Stimulated activated naive CD8-positive, alpha-beta T cell treated with anti-CD3 and anti-CD28 coated beads, Interleukin-15, amount 100 ng/mL, for 72 hours (primary cell): ENCODE measurements at regions not wholly inside any gene's neighbourhood (a gene's known extent, or its start where the extent isn't known, plus 50 kb on each side); places are given as distances from the start of the nearest gene placed in this dataset.
"Not testable (repeated sequence)": the region's sequence is repeated elsewhere in the genome, so short reads cannot be mapped to it uniquely, and the experiment has no call there.

Experiments
- ATAC-seq: fragments of 150-1000 bp; cut with Tn5 transposase; 2 replicates; pipeline ENCODE4 v1.10.0; 2021; ENCODE audit warnings: mild to moderate bottlenecking, moderate library complexity
- DNase-seq, 2 donors: peaks; one replicate each; pipeline ENCODE4 v3.0.0; 2021 to 2022
- H3K27ac Mint-ChIP-seq, 2 donors: one replicate each; pipeline ENCODE4 v1.8.0; 2022; ENCODE audit warnings: mild to moderate bottlenecking in 2 of 2, mixed read lengths in 2 of 2, moderate library complexity in 2 of 2
- H3K27me3 Mint-ChIP-seq: one replicate; pipeline ENCODE4 v1.8.0; 2022; ENCODE audit warnings: mixed read lengths
- H3K4me1 Mint-ChIP-seq: one replicate; pipeline ENCODE4 v1.8.0; 2022; ENCODE audit warnings: mild to moderate bottlenecking, mixed read lengths
- H3K4me3 Mint-ChIP-seq, 2 donors: one replicate each; pipeline ENCODE4 v1.8.0; 2022; ENCODE audit warnings: mild to moderate bottlenecking in 2 of 2, mixed read lengths in 2 of 2, moderate library complexity in 1 of 2
- H3K9me3 Mint-ChIP-seq, 2 donors: one replicate each; pipeline ENCODE4 v1.8.0; 2022; ENCODE audit warnings: mixed read lengths in 2 of 2

DNA sequence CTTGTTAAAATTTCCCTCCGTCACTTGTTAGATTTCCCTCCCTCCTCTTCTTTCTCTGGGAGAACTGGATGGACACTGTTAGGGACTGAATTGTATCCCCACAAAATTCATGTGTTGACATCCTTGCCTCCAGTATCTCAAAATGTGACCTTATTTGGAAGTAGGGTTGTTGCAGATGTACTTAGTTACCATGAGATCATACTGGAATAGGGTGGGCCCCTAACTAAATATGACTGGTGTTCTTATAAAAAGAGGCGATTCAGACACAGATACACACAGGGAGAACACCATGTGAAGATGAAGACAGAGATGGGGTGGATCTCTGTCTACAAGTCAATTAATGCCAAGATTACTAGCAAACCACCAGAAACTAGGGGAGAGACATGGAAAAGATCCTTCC is 139.5 kb downstream of the ALDH8A1 start:
- Mint-ChIP-seq H3K27ac (no peak overlapping the region), H3K4me1 (no peaks in the 10 kb centered on the region), H3K4me3 (no peak overlapping the region), H3K27me3 (peaks cover 12% of the 10 kb centered on the region), H3K9me3 (no peaks in the 10 kb centered on the region)
- DNase-seq (no peak), ATAC-seq (no peak)

DNA sequence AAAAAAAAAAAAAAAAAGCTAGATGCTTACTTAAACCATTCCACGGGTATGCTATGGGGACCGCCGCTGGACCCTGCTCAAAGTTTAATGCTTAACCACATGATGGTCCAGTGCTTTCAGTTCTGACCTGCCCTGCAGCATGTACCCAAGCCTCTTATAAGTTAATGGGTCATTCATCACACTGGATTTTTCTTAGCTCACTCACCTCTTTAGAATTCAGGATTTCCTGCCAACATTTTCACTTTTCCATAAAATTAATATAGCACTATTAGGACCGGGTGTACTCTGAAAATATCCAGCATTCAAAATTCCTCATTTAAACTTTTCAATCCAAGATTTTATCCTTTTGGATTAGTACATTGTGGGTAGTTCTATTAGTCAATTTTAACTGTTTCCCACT is 140.8 kb downstream of the ALDH8A1 start:
- DNase-seq, result no peak
- no peak for ATAC-seq
- no peaks in the 10 kb centered on the region for H3K4me1 Mint-ChIP-seq
- H3K27ac Mint-ChIP-seq, result no peak overlapping the region
- H3K27me3 Mint-ChIP-seq, result peaks cover 12% of the 10 kb centered on the region
- H3K4me3 Mint-ChIP-seq, result no peak overlapping the region
- no peaks in the 10 kb centered on the region for H3K9me3 Mint-ChIP-seq

DNA sequence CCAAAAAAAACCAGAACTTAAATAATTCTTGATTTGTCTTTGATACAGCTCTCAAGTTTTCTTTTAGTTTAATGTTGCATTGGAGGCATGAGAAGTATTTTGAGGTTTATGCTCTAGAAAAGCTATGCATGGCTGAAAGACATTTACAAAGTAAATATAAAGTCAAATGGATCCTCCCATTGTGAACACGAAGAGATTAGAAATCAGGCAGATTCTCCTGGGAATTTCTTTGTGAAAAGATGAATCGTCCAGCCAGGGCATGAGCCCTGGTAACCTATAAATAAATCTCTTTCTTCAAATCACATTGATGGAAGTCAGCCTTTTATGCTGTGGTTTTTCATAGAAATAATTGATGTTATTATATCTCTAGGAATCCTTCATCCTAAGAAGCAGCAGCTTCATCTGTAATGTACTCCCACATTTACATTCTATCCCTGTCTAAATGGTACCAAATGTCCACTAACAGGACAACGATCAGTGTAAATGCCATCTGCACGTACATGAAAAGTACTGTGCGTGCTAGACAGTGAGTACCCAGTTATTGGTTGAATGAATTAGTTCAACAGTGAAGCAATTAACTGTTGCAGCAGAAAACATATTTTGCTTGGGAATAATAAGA is 143.6 kb downstream of the ALDH8A1 start:
- DNase-seq, result no peak

DNA sequence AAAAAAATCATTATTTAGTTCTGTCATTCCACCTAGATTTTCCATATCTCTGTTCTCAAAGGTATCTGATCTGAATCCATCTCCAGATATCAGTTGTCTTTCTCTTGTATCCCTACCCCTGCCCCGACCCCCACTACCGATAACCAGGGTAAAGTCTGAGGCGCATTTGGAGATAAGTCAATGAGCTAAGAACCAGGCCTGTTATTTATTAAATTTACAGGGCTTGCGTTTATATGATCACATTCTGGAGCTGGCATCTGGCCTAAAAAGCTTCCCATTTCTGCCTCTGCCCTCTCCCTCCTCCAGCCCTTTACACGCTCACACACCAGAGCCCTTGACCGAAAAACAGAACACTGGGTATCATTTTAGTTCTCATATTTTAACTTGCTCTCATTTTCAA is 144.7 kb downstream of the ALDH8A1 start:
- no peak for DNase-seq
- no peak overlapping the region for H3K4me3 Mint-ChIP-seq

More for the DNA sequence above, 143.6 kb downstream of the ALDH8A1 start:
- Mint-ChIP-seq H3K27ac (no peak overlapping the region), H3K4me3 (no peak overlapping the region), H3K27me3 (peaks cover 12% of the 10 kb centered on the region), H3K4me1 (no peaks in the 10 kb centered on the region), H3K9me3 (no peaks in the 10 kb centered on the region)
- no peak for ATAC-seq

DNA sequence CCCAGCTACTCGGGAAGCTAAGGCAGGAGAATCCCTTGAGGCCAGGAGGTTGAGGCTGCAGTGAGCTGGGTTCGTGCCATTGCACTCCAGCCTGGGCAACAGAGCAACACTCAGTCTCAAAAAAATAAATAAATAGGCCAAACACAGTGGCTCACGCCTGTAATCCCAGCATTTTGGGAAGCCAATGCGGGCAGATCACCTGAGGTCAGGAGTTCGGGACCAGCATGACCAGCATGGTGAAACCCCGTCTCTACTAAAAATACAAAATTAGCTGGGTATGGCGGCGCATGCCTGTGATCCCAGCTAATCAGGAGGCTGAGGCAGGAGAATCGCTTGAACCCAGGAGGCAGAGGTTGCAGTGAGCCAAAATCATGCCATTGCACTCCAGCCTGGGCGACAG is 145.6 kb downstream of the ALDH8A1 start:
- not testable (repeated sequence) for H3K9me3 Mint-ChIP-seq, H3K4me1 Mint-ChIP-seq, H3K4me3 Mint-ChIP-seq, H3K27ac Mint-ChIP-seq, ATAC-seq, DNase-seq
- peaks cover 12% of the 10 kb centered on the region for H3K27me3 Mint-ChIP-seq

More for the DNA sequence above, 144.7 kb downstream of the ALDH8A1 start:
- H3K27me3 Mint-ChIP-seq, result peaks cover 12% of the 10 kb centered on the region
- no peaks in the 10 kb centered on the region for H3K4me1 Mint-ChIP-seq
- H3K27ac Mint-ChIP-seq, result no peak overlapping the region
- no peak for ATAC-seq
- H3K9me3 Mint-ChIP-seq, result no peaks in the 10 kb centered on the region

DNA sequence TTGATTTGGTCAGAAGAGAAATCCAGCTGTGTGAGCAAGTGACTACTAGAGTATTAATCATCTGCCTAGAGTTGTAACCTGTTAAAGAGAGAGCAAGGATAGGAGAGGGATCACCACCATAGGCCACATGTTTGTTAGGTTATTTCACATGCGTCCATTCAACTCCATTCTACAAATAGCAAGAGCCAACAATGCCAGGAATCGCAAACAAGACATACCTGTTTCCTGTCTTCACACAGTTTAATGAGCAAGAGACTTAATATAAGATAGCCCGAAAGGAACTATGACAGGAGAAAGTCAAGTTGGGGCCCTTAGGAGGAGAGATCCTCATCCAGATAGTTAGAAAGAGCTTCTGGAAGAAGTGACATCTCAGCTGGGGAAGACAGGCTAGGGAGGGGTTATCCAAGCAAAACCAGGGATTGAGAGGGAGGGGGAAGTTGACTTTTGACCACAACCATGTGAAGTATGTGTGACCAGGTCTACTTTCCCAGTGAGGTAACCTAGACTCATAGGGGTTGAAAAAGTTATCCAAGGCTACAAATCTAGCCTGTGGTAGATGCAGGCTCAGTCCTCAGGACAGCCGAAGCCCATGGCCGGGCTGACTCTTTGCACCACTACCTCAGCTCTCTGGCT is 147.4 kb downstream of the ALDH8A1 start:
- H3K27me3 Mint-ChIP-seq, result peaks cover 8% of the 10 kb centered on the region
- DNase-seq (no peak), ATAC-seq (no peak)

DNA sequence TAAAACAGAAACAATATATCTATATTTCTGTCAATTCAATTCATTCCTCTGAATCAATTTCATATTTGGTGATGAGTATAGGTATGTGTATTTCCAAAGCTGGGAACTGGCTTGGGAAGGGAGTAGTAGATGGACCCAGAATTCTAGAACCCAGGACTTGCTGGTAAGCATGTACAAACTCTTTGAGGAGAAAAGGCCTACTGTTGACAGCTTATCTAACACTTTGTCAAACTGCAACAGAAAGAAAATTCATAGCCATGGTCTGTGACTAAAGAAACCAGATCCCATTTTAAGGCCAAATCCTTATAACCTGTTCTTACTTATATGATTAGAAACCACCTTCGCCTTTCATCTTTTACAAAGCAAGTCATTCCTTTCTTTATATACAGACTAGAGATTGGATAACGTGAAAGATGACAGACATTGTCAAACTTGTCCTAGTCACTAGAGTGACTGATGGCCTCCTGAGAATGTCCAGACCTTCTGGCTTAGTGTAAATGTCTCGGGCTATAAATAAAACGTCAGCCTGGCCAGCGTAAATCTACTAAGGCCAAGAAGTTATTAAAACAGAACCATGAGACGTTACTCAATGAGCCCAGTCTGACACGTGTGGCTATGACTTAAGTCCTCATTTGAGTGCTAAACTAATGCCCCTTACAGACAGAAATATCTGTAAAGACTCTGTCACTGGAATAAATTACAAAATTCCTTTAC is 152.3 kb downstream of the ALDH8A1 start:
- no peak overlapping the region for H3K4me3 Mint-ChIP-seq
- no peak overlapping the region for H3K27ac Mint-ChIP-seq
- no peak for DNase-seq
- peaks cover 7 to 10% of the 10 kb centered on the region in 2 donors for H3K9me3 Mint-ChIP-seq
- H3K4me1 Mint-ChIP-seq, result no peaks in the 10 kb centered on the region
- H3K27me3 Mint-ChIP-seq, result peaks cover 7% of the 10 kb centered on the region
- no peak for ATAC-seq

More for the DNA sequence above, 147.4 kb downstream of the ALDH8A1 start:
- no peak overlapping the region for H3K4me3 Mint-ChIP-seq
- H3K27ac Mint-ChIP-seq, result no peak overlapping the region
- no peaks in the 10 kb centered on the region for H3K9me3 Mint-ChIP-seq
- H3K4me1 Mint-ChIP-seq, result no peaks in the 10 kb centered on the region

DNA sequence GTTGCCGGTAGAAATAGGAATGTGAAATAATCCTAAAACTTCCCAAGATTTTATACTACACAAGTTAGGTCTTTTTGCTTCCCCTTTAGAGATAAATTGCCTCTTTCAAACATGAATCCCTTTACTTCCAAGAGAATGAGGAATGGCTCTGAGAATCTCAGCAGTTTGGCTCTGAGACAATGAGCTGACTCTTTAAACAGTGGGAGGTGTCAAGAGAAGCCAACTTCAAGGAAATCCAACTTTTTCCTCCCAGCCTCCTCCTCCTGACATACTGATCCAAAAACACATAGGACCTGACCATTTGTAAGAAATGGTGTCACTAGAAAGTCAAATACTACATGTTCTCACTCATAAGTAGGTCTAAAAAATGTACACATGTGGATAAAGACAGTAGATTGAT is 154.2 kb downstream of the ALDH8A1 start:
- no peak for DNase-seq
- Mint-ChIP-seq H3K4me1 (no peaks in the 10 kb centered on the region), H3K27ac (no peak overlapping the region), H3K4me3 (no peak overlapping the region), H3K27me3 (peaks cover 8% of the 10 kb centered on the region), H3K9me3 (peaks cover 24 to 27% of the 10 kb centered on the region in 2 donors)
- ATAC-seq, result no peak

DNA sequence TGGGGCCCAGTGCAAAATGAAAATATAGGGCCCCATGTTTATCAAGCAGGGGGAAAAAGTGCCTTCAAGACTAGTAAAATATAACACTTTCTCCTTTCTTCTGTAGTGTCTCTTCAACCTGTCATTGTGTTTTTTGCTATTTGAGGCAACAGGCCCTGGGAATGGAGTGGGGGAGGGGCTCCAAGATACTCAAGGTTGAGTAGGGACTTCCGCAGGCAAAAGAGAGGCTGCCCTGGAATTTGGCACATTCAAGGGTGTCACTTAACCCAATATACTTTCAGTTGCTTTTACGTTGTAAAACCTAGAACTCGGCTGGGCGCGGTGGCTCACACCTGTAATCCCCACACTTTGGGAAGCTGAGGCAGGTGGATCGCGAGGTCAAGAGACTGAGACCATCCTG is 154.9 kb downstream of the ALDH8A1 start:
- Mint-ChIP-seq H3K4me3 (no peak overlapping the region), H3K27me3 (peaks cover 8% of the 10 kb centered on the region), H3K27ac (no peak overlapping the region), H3K9me3 (peaks cover 30 to 33% of the 10 kb centered on the region in 2 donors), H3K4me1 (no peaks in the 10 kb centered on the region)
- DNase-seq (no peak), ATAC-seq (no peak)

DNA sequence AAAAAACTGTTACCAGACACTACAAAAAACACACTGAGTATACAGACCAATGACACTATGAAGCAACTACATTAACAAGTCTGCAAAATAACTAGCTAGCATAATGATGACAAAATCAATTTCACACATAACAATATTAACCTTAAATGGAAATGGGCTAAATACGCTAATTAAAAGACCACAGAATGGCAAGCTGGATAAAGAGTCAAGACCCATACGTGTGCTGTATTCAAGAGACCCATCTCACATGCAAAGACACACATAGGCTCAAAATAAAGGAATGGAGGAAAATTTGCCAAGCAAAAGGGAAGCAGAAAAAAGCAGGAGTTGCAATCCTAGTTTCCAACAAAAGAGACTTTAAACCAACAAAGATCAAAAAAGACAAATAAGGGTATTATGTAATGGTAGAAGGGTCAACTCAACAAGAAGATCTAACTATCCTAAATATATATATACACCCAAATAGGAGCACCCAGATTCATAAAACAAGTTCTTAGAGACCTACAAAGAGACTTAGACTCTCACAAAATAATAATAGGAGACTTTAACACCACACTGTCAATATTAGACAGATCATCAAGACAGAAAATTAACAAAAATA is 158.6 kb downstream of the ALDH8A1 start:
- H3K27me3 Mint-ChIP-seq, H3K27ac Mint-ChIP-seq, DNase-seq, H3K4me3 Mint-ChIP-seq, ATAC-seq, H3K4me1 Mint-ChIP-seq: not testable (repeated sequence)
- peaks cover 30 to 34% of the 10 kb centered on the region in 2 donors for H3K9me3 Mint-ChIP-seq

DNA sequence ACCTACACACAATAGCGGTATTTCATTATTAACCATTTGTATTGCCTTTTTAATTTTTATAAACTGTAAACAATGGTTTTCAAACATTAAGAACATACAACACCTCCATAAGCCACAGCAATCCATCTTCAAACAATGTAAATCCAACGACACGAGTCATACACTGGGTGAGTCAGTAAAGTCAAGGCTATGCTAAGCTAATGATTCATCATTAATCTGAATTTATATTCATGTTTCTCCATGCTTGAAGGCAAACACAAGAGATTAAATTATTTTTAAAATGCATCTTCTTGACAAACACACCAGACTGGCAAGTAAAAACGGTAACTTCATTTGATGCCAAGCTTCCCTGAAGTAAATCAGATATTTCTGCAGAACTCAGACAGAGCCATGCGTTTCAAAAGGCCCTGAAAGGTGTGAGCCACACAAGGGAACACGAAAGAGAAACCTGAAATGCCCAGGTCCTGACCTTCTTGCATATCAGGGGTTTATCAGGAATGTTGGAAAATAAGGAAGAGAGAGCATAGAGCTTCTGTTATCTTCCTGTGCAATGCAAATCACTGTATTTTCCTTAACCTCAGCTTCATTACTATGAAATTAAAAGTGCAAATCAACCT is 162.5 kb downstream of the ALDH8A1 start:
- DNase-seq (no peak), ATAC-seq (no peak)
- no peaks in the 10 kb centered on the region for H3K4me1 Mint-ChIP-seq
- H3K4me3 Mint-ChIP-seq, result no peak overlapping the region
- peaks cover 22% of the 10 kb centered on the region in 2 donors for H3K9me3 Mint-ChIP-seq
- H3K27ac Mint-ChIP-seq, result no peak overlapping the region
- no peaks in the 10 kb centered on the region for H3K27me3 Mint-ChIP-seq

DNA sequence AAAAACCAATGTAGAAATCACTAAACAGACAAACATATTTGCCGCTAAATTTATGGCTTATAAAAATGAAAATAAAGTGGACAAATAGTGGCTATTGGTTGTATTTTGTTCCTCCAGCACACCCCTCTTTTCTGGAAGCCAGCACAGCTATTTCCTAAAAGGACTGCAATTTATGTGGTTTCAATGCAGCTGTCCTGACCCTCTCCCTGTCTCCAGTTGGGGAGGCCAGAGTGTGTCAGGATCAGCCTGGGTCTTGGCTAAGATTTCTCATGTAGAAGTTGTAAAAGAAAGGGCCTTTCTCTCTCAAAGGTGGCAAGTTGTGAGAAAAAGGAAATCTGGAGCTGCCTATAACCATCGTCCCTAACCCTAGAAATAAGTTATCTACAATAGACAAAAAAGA is 165.6 kb downstream of the ALDH8A1 start:
- Mint-ChIP-seq H3K9me3 (peaks cover 5 to 8% of the 10 kb centered on the region in 2 donors), H3K27me3 (no peaks in the 10 kb centered on the region), H3K4me3 (no peak overlapping the region), H3K27ac (no peak overlapping the region), H3K4me1 (no peaks in the 10 kb centered on the region)
- no peak for ATAC-seq
- no peak for DNase-seq

DNA sequence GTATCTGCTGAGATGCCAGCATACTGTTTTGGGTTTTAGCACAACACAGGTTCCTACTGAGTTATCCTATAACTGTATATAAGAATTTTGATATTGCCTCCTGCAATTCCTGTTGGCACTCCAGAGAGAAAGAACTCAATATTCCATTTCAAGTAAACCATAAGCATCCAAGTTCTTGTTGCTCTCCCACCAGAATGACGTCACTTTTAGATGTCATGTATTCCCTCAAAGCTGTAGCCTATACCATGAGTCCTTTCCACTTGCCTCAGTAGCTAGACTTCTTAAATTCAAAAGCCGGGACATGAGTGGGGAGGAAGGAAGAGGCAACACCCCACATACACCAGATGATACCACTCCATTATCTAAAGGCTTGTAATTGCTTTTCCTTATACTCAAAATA is 171.5 kb downstream of the ALDH8A1 start:
- Mint-ChIP-seq H3K27me3 (no peaks in the 10 kb centered on the region), H3K4me3 (no peak overlapping the region), H3K27ac (no peak overlapping the region), H3K4me1 (no peaks in the 10 kb centered on the region), H3K9me3 (peaks cover 9 to 32% of the 10 kb centered on the region in 2 donors)
- DNase-seq (no peak), ATAC-seq (no peak)

DNA sequence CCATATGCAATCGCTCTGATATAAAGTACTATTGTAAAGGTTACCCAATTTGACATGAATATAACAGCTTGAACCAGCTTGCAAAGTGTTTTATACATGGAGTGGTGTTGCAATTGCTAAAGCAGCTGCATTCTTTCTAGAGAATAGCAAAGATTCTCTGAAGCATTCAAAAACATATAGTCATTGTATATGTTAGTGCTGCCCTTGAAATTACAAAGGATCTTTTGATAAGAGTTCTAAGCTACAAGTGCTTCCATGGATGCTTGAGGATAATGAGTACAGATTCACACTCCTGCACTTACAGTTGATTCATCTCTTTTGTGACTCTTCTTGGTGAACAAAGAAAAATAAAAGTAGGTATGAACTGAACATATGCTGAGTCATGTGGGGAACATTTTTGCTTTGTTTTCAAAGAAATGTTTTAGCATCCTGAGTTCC is 175.7 kb downstream of the ALDH8A1 start:
- no peak overlapping the region for H3K27ac Mint-ChIP-seq
- no peaks in the 10 kb centered on the region for H3K4me1 Mint-ChIP-seq
- peaks cover 2% of the 10 kb centered on the region for H3K27me3 Mint-ChIP-seq
- H3K9me3 Mint-ChIP-seq, result peaks cover 4 to 23% of the 10 kb centered on the region in 2 donors
- H3K4me3 Mint-ChIP-seq, result no peak overlapping the region
- no peak for DNase-seq
- ATAC-seq, result no peak

DNA sequence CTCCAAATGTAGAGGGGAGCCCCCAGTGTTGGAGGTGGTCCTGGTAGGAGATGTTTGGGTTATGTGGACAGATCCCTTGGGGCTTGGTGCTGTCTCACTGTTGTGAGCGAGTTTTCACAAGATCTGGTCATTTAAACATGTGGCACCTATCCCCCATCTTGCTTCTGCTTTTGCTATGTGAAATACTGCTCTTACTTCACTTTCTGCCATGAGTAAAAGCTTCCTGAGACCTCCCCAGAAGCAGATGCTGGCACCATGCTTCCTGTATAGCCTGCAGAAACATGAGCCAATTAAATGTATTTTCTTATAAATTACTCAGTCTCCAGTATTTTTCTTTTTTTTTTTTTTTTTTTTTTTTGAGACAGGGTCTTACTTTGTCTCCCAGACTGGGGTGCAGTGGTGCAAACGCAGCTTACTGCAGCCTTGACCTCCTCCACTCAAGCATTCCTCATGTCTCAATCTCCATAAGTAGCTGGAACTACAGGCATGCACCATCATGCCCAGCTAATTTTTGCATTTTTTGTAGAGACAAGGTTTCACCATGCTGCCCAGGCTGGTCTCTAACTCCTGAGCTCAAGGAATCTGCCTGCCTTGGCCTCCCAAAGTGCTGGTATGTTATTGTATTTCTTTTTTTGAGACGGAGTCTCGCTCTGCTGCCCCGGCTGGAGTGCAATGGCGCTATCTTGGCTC is 177.1 kb downstream of the ALDH8A1 start:
- ATAC-seq, result no peak
- Mint-ChIP-seq H3K27me3 (peaks cover 11% of the 10 kb centered on the region), H3K27ac (no peak overlapping the region), H3K9me3 (peaks cover 4 to 12% of the 10 kb centered on the region in 2 donors), H3K4me3 (no peak overlapping the region), H3K4me1 (no peaks in the 10 kb centered on the region)
- DNase-seq, result no peak
